ENCODE measurements at regions not wholly inside any gene's neighbourhood (a gene's known extent, or its start where the extent isn't known, plus 50 kb on each side); places are given as distances from the start of the nearest gene placed in this dataset.
A peak's percentile ranks its signal among the peaks of the same experiment; 100 is the strongest.

DNA sequence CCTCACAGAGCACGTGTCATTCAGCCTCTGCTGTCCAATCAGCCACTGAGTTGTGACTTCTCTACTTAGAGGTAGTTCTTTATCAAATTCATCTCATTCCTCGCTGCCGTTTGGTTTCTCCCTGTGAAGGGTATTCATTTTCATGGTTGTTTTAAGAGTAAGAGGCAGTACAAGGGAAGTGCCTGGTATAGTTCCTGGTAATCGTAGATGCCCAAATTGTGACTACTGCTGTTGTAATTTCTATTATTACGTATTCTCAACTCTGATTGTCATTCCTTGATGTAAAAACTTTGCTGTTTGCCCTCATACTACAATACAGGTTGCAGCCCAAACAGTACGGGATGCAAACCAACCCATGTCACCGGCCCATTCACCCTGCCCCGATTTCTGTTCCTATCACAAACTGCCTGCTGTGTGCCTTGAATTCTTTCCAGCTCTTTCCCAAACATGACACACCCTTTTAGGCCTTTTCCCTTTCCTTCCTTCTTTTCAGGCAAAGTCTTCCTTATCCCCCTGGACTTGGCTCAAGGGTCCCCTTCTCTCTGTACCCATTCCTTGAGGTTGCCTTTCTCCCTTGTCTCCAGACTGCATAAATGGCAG is 93.0 kb downstream of the SLC25A47 start:
- Histone ChIP-seq H3K4me3 (ENCODE audit: low read depth in 1 of 3, low read length in 3 of 3) (no peak overlapping the region), H3K36me3 (ENCODE audit: control insufficient read depth in 4 of 4, insufficient read depth in 3 of 4, low read depth in 1 of 4, low read length in 3 of 4) (no peaks in the 10 kb centered on the region), H3K4me1 (ENCODE audit: control insufficient read depth in 4 of 4, insufficient read depth in 4 of 4, low read length in 3 of 4) (no peaks in the 10 kb centered on the region), H3K9ac (ENCODE audit: low read depth in 1 of 2, low read length in 2 of 2) (no peak overlapping the region), H3K9me3 (ENCODE audit: control insufficient read depth in 4 of 4, low read length in 3 of 4) (no peaks in the 10 kb centered on the region), H3K27me3 (ENCODE audit: control insufficient read depth in 4 of 4, insufficient read depth in 4 of 4, low read length in 3 of 4) (no peaks in the 10 kb centered on the region), H3K27ac (ENCODE audit: low read depth in 1 of 2, low read length in 2 of 2) (no peak overlapping the region)
- no peak for DNase-seq (ENCODE audit: low spot score)
- TF ChIP-seq SP1 (IDR thresholded peaks at IDR 0.05) (no peak), HNF4A (conservative IDR thresholded peaks at IDR 0.05) (no peak), EGR1 (IDR thresholded peaks at IDR 0.05; ENCODE audit: low read depth in 2 of 2) (no peak), TAF1 (conservative IDR thresholded peaks at IDR 0.05) (no peak)
- TF ChIP-seq, protein P1, sequence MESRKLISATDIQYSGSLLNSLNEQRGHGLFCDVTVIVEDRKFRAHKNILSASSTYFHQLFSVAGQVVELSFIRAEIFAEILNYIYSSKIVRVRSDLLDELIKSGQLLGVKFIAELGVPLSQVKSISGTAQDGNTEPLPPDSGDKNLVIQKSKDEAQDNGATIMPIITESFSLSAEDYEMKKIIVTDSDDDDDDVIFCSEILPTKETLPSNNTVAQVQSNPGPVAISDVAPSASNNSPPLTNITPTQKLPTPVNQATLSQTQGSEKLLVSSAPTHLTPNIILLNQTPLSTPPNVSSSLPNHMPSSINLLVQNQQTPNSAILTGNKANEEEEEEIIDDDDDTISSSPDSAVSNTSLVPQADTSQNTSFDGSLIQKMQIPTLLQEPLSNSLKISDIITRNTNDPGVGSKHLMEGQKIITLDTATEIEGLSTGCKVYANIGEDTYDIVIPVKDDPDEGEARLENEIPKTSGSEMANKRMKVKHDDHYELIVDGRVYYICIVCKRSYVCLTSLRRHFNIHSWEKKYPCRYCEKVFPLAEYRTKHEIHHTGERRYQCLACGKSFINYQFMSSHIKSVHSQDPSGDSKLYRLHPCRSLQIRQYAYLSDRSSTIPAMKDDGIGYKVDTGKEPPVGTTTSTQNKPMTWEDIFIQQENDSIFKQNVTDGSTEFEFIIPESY (IDR thresholded peaks at IDR 0.05) = no peak
- WGBS = 85% methylated on average over 8 of the region's 8 CpGs

DNA sequence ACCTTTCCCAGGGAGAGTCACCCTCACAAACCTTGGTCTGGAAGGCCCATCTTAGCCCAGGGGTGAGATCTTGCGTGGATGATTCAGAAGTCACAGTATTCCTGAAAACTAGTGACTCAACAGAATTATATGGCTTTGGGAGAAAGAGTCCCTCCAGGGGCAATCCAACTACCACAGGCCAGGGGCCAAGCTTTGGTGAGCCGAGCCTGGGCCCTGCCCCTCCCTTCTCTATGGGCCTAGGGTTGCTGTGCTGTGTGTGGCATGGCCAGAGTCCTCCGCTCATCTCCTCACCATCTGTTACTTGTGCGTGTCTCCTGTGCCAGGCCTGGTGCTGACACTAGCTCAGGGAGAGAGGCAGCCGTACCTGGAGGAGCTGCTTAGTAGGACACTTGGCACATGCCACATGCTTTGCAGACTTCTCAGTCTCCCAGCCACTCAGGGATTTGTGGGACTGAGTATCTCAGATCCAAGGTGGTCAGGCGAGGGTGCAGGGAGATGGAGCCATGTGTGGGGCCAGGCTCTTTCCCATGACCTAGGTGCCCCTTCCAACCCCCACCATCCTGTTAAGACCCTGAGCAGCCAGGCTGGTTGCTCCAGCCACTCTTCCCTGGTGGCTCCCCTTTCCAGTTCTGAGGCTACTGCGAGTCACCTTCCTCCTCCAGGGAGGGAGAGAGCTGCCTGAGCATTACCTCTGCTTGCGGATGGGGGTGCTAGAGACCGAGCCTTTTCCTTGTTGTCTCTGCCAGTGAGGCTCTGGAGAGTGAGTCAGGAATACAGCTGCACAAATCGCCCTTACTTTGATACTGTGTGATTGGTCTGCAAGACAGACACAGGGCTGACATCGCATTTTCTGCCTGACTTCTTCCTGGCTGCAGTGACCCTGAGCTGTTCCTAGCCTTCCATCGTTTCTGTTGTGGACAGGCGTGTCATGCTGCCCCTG is 94.1 kb downstream of the SLC25A47 start:
- peak; percentile 34 for DNase-seq (ENCODE audit: low spot score)

More for the DNA sequence above, 94.1 kb downstream of the SLC25A47 start:
- TF ChIP-seq, protein P2, sequence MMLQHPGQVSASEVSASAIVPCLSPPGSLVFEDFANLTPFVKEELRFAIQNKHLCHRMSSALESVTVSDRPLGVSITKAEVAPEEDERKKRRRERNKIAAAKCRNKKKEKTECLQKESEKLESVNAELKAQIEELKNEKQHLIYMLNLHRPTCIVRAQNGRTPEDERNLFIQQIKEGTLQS (IDR thresholded peaks at IDR 0.05) = no peak
- TF ChIP-seq NR2F2 (IDR thresholded peaks at IDR 0.05) = peak; percentile 18
- TF ChIP-seq, protein P3, sequence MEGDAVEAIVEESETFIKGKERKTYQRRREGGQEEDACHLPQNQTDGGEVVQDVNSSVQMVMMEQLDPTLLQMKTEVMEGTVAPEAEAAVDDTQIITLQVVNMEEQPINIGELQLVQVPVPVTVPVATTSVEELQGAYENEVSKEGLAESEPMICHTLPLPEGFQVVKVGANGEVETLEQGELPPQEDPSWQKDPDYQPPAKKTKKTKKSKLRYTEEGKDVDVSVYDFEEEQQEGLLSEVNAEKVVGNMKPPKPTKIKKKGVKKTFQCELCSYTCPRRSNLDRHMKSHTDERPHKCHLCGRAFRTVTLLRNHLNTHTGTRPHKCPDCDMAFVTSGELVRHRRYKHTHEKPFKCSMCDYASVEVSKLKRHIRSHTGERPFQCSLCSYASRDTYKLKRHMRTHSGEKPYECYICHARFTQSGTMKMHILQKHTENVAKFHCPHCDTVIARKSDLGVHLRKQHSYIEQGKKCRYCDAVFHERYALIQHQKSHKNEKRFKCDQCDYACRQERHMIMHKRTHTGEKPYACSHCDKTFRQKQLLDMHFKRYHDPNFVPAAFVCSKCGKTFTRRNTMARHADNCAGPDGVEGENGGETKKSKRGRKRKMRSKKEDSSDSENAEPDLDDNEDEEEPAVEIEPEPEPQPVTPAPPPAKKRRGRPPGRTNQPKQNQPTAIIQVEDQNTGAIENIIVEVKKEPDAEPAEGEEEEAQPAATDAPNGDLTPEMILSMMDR (IDR thresholded peaks at IDR 0.05; ENCODE audit: low read depth, low read length, missing input control) = peak; percentile 40
- peak; percentile 71 to 82 for TF ChIP-seq RAD21 (IDR thresholded peaks at IDR 0.05)
- TF ChIP-seq, protein P1 (IDR thresholded peaks at IDR 0.05) = no peak
- Histone ChIP-seq H3K36me3 (ENCODE audit: control insufficient read depth in 4 of 4, insufficient read depth in 3 of 4, low read depth in 1 of 4, low read length in 3 of 4) (no peaks in the 10 kb centered on the region), H3K4me1 (ENCODE audit: control insufficient read depth in 4 of 4, insufficient read depth in 4 of 4, low read length in 3 of 4) (no peaks in the 10 kb centered on the region), H3K4me3 (ENCODE audit: low read depth in 1 of 3, low read length in 3 of 3) (no peak overlapping the region), H3K27me3 (ENCODE audit: control insufficient read depth in 4 of 4, insufficient read depth in 4 of 4, low read length in 3 of 4) (no peaks in the 10 kb centered on the region), H3K27ac (ENCODE audit: low read depth in 1 of 2, low read length in 2 of 2) (no peak overlapping the region), H3K9me3 (ENCODE audit: control insufficient read depth in 4 of 4, low read length in 3 of 4) (no peaks in the 10 kb centered on the region), H3K9ac (ENCODE audit: low read depth in 1 of 2, low read length in 2 of 2) (no peak overlapping the region)
- WGBS = 84% methylated on average over 13 of the region's 13 CpGs

Data from liver (tissue), 8 donors.